A549 (cell line): ENCODE measurements at regions not wholly inside any gene's neighbourhood (a gene's known extent, or its start where the extent isn't known, plus 50 kb on each side); places are given as distances from the start of the nearest gene placed in this dataset.
A peak's percentile ranks its signal among the peaks of the same experiment; 100 is the strongest.
"Not testable (repeated sequence)": the region's sequence is repeated elsewhere in the genome, so short reads cannot be mapped to it uniquely, and the experiment has no call there.

Experiments used
- ATAC-seq, 2 experiments: fragments of 200-7000 bp in 1 of 2; fragments of >200 bp in 1 of 2; cut with Nextera tagmentation in 1 of 2; cut with Tn5 transposase in 1 of 2; 3 replicates each; pipeline versions ENCODE4 v1.8.0 to v1.9.1; 2018 to 2020; ENCODE audit warnings: mild to moderate bottlenecking in 1 of 2, moderate library complexity in 1 of 2
- CTCF ChIA-PET: fragments of 300-600 bp; sonication (Branson Sonifier 250); formaldehyde crosslinking; extraction: SDS; loops from one replicate; lab custom pipeline; 2021; ENCODE audit warnings: antibody characterized with exemption, inconsistent platforms; lab: Yijun Ruan, JAX
- POLR2A ChIA-PET: fragments of 350-600 bp; formaldehyde crosslinking; extraction: SDS; loops from one replicate; lab custom pipeline; 2021; ENCODE audit warnings: antibody characterized with exemption, inconsistent platforms; lab: Yijun Ruan, JAX
- DNase-seq, 2 experiments: peaks; one replicate each; pipeline versions ENCODE4 v3.0.0 to v3.0.0-alpha.2; 2011 to 2016; ENCODE audit warnings: low read depth in 1 of 2, low spot score in 1 of 2
- FAIRE-seq: peaks from 2 replicates; lab custom pipeline; 2011; peaks lifted over from hg19 to GRCh38; lab: Jason Lieb, UNC
- H3K27ac ChIP-seq, 2 experiments: fragments of >200 bp; sonication (Bioruptor Twin); formaldehyde crosslinking; 3 replicates each; pipeline ENCODE4 v1.5.1; 2016 to 2017
- H3K4me1 ChIP-seq: fragments of >200 bp; sonication (Bioruptor Twin); formaldehyde crosslinking; 3 replicates; pipeline ENCODE4 v1.6.1; 2016
- H3K4me2 ChIP-seq: fragments of >200 bp; sonication (Bioruptor Twin); formaldehyde crosslinking; 3 replicates; pipeline ENCODE4 v1.6.1; 2016
- H3K4me3 ChIP-seq: fragments of >200 bp; sonication (Bioruptor Twin); formaldehyde crosslinking; 3 replicates; pipeline ENCODE4 v1.5.1; 2016
- H3K9me3 ChIP-seq: fragments of >200 bp; sonication (Bioruptor Twin); formaldehyde crosslinking; 3 replicates; pipeline ENCODE4 v1.6.1; 2016
- BHLHE40 ChIP-seq: IDR thresholded peaks from 2 replicates; pipeline ENCODE4 v1.6.1; 2012; ENCODE audit warnings: low read depth, low read length, inconsistent platforms
- CBX8 ChIP-seq: fragments of 200-600 bp; sonication (generic); IDR thresholded peaks from 2 replicates; pipeline ENCODE4 v1.6.1; 2016
- CEBPB ChIP-seq, 2 experiments: fragments of >200 bp in 1 of 2; sonication (Bioruptor Twin) in 1 of 2; formaldehyde crosslinking in 1 of 2; IDR thresholded peaks; 2 replicates each; pipeline ENCODE4 v1.6.1; 2012 to 2016
- CHD2 ChIP-seq: fragments of 150-350 bp; IDR thresholded peaks from 2 replicates; pipeline ENCODE4 v1.6.1; 2014; ENCODE audit warnings: low read length; ENCODE audit not compliant: partially characterized antibody
- CHD4 ChIP-seq: fragments of 200-600 bp; sonication (generic); IDR thresholded peaks from 2 replicates; pipeline ENCODE4 v1.6.1; 2016; ENCODE audit warnings: antibody characterized with exemption, mild to moderate bottlenecking, borderline replicate concordance
- EHF ChIP-seq: fragments of 250-450 bp; sonication (Bioruptor Pico); IDR thresholded peaks from 2 replicates; pipeline ENCODE4 v1.5.0; 2020; ENCODE audit warnings: mild to moderate bottlenecking
- EP300 ChIP-seq, 2 experiments: fragments of >200 bp; sonication (Bioruptor Twin); formaldehyde crosslinking; IDR thresholded peaks; 2 replicates in 1 of 2; 3 replicates in 1 of 2; pipeline ENCODE4 v1.6.1; 2016 to 2017
- GATA3 ChIP-seq: IDR thresholded peaks from 2 replicates; pipeline ENCODE4 v1.6.1; 2012; ENCODE audit warnings: borderline replicate concordance
- HOXA7 ChIP-seq: fragments of 250-450 bp; sonication (Bioruptor Pico); IDR thresholded peaks from 2 replicates; pipeline ENCODE4 v1.5.0; 2020; ENCODE audit warnings: mild to moderate bottlenecking, moderate library complexity
- MAFK ChIP-seq: fragments of 450-650 bp; IDR thresholded peaks from 2 replicates; pipeline ENCODE4 v1.6.1; 2014; ENCODE audit not compliant: partially characterized antibody
- MAX ChIP-seq: IDR thresholded peaks from 2 replicates; pipeline ENCODE4 v1.6.1; 2012
- NFE2L2 ChIP-seq: fragments of 150-350 bp; conservative IDR thresholded peaks from 2 replicates; pipeline ENCODE4 v1.6.1; 2014; ENCODE audit warnings: low read length
- NPAS2 ChIP-seq: fragments of 250-450 bp; sonication (Bioruptor Pico); IDR thresholded peaks from 2 replicates; pipeline ENCODE4 v1.8.0; 2022; ENCODE audit warnings: mild to moderate bottlenecking, moderate library complexity, borderline replicate concordance
- PBX3 ChIP-seq: IDR thresholded peaks from 2 replicates; pipeline ENCODE4 v1.6.1; 2012
- RAD21 ChIP-seq, 2 experiments: fragments of >200 bp in 1 of 2; sonication (Bioruptor Twin) in 1 of 2; formaldehyde crosslinking in 1 of 2; IDR thresholded peaks in 1 of 2; conservative IDR thresholded peaks in 1 of 2; 2 replicates in 1 of 2; 3 replicates in 1 of 2; pipeline ENCODE4 v1.6.1; 2012 to 2018; ENCODE audit warnings: inconsistent platforms in 1 of 2
- RCOR1 ChIP-seq: fragments of 150-350 bp; IDR thresholded peaks from 2 replicates; pipeline ENCODE4 v1.6.1; 2014; ENCODE audit warnings: antibody characterized with exemption, low read length, low read depth
- RNF2 ChIP-seq: fragments of 200-600 bp; sonication (generic); IDR thresholded peaks from 2 replicates; pipeline ENCODE4 v1.6.1; 2016; ENCODE audit warnings: low read depth, mild to moderate bottlenecking, antibody characterized with exemption, moderate library complexity, borderline replicate concordance
- SREBF2 ChIP-seq: fragments of 450-650 bp; IDR thresholded peaks from 2 replicates; pipeline ENCODE4 v1.6.1; 2014; ENCODE audit warnings: mild to moderate bottlenecking, moderate library complexity
- TFCP2L1 ChIP-seq: fragments of 250-450 bp; sonication (Bioruptor Pico); IDR thresholded peaks from 2 replicates; pipeline ENCODE4 v1.5.0; 2021; ENCODE audit warnings: mild to moderate bottlenecking
- ZSCAN20 ChIP-seq: fragments of 250-450 bp; sonication (Bioruptor Pico); IDR thresholded peaks from 2 replicates; pipeline ENCODE4 v1.8.0; 2022; ENCODE audit warnings: mild to moderate bottlenecking, moderate library complexity
- WGBS: methylation state at CpG from one replicate; pipeline ENCODE4 v1.1.6; 2017; ENCODE audit errors: missing lambda C conversion rate; 5-methylcytosine and 5-hydroxymethylcytosine counted together
- TF ChIP-seq, protein P1 (sequence below): fragments of 200-600 bp; sonication (generic); IDR thresholded peaks from 2 replicates; pipeline ENCODE4 v1.6.1; 2016; ENCODE audit warnings: antibody characterized with exemption, mild to moderate bottlenecking, moderate library complexity

- H3K9me3 ChIP-seq, CTCF ChIA-PET, POLR2A ChIA-PET, FAIRE-seq, H3K4me1 ChIP-seq, H3K27ac ChIP-seq, ATAC-seq, H3K4me3 ChIP-seq: not testable (repeated sequence)
- DNase-seq = peak in 1 of 2 experiments; percentile 9
- peak overlapping the region; percentile 30; the same call in 1 of the 3 replicates for H3K4me2 ChIP-seq
- WGBS = 64% methylated on average over 8 of the region's 8 CpGs
These were observed 58.7 kb downstream of the POU5F2 start for GRCh38 chr5:93682471-93683404.

DNA sequence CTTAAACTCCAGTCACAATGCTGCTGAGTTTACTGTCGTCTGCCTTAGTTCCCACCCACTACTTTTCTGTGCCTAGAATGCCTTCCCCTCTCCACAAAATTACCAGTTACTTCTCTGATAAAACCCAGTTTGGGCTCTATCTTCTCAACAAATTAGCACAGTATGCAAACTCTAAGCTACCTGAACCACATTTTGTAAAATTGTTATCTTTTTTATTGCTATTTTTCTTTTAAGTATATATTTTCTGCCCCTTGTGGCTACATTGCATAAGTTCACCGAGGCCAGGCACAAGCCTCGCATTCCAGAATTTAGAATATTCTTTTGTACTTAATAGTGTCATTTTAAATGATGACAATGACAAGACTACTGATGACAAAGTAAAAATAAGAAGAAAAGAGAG, 60.0 kb downstream of the POU5F2 start:
- Histone ChIP-seq H3K4me2 (no peak overlapping the region), H3K27ac (no peak overlapping the region), H3K9me3 (no peaks in the 10 kb centered on the region), H3K4me3 (no peak overlapping the region), H3K4me1 (no peaks in the 10 kb centered on the region)
- DNase-seq = no peak
- POLR2A ChIA-PET = no interaction called here
- CTCF ChIA-PET = no interaction called here
- TF ChIP-seq PBX3 (no peak), NFE2L2 (no peak), MAX (no peak), ZSCAN20 (CRISPR knock-in tag) (no peak), RNF2 (no peak), CHD2 (no peak), BHLHE40 (no peak)
- TF ChIP-seq, protein P1, sequence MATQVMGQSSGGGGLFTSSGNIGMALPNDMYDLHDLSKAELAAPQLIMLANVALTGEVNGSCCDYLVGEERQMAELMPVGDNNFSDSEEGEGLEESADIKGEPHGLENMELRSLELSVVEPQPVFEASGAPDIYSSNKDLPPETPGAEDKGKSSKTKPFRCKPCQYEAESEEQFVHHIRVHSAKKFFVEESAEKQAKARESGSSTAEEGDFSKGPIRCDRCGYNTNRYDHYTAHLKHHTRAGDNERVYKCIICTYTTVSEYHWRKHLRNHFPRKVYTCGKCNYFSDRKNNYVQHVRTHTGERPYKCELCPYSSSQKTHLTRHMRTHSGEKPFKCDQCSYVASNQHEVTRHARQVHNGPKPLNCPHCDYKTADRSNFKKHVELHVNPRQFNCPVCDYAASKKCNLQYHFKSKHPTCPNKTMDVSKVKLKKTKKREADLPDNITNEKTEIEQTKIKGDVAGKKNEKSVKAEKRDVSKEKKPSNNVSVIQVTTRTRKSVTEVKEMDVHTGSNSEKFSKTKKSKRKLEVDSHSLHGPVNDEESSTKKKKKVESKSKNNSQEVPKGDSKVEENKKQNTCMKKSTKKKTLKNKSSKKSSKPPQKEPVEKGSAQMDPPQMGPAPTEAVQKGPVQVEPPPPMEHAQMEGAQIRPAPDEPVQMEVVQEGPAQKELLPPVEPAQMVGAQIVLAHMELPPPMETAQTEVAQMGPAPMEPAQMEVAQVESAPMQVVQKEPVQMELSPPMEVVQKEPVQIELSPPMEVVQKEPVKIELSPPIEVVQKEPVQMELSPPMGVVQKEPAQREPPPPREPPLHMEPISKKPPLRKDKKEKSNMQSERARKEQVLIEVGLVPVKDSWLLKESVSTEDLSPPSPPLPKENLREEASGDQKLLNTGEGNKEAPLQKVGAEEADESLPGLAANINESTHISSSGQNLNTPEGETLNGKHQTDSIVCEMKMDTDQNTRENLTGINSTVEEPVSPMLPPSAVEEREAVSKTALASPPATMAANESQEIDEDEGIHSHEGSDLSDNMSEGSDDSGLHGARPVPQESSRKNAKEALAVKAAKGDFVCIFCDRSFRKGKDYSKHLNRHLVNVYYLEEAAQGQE = no peak
- 78% methylated on average over 3 of the region's 3 CpGs for WGBS
- FAIRE-seq = no peak
- no peak for ATAC-seq

- POLR2A ChIA-PET = no interaction called here
- ATAC-seq = no peak
- H3K4me2 ChIP-seq = no peak overlapping the region
- TF ChIP-seq MAFK = peak; percentile 90
- TF ChIP-seq SREBF2 = no peak
- no peak for TF ChIP-seq RAD21 (conservative IDR thresholded peaks at IDR 0.05 in 1 of 2, IDR thresholded peaks at IDR 0.05 in 1 of 2)
- no peak for TF ChIP-seq EHF
- no peak for TF ChIP-seq RCOR1
- TF ChIP-seq, all 56 proteins: peak for 1
- FAIRE-seq (no peak), DNase-seq (no peak)
- Histone ChIP-seq H3K27ac (no peak overlapping the region), H3K4me3 (no peak overlapping the region), H3K9me3 (no peaks in the 10 kb centered on the region), H3K4me1 (no peaks in the 10 kb centered on the region)
- CTCF ChIA-PET = no interaction called here
- 76% methylated on average over 7 of the region's 7 CpGs for WGBS
These were observed 64.0 kb downstream of the POU5F2 start for GRCh38 chr5:93677359-93677891.

DNA sequence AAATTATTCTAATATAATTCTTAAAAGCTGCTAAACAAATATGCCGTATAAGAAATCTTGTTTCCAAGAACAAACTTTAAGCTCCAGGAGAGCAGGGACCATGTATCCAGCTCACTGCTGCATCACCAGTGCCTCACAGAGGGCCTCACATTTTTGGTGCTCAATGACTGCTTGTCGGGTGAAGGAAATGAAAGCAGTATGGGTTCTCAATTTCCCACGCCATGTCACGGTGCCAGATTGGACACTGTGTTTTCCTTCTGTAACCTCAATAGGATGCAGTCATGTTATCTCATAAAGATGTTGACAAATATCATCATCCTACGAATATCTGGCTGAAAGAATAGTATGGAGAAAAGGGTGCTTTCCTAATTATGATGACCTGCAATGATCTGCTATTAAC, 64.7 kb downstream of the POU5F2 start:
- CTCF ChIA-PET = no interaction called here

More for the DNA sequence above, 64.7 kb downstream of the POU5F2 start:
- no peak for DNase-seq
- no peak overlapping the region for H3K27ac ChIP-seq
- no peaks in the 10 kb centered on the region for H3K4me1 ChIP-seq
- H3K9me3 ChIP-seq = no peaks in the 10 kb centered on the region
- H3K4me2 ChIP-seq = no peak overlapping the region
- POLR2A ChIA-PET = no interaction called here
- H3K4me3 ChIP-seq = no peak overlapping the region
- peak; percentile 28 for FAIRE-seq
- TF ChIP-seq EHF (no peak), RNF2 (no peak), ZSCAN20 (CRISPR knock-in tag) (no peak), CBX8 (no peak), GATA3 (no peak), EP300 (IDR thresholded peaks at IDR 0.05) (no peak), NPAS2 (no peak), CEBPB (IDR thresholded peaks at IDR 0.05) (no peak), CHD4 (no peak), TFCP2L1 (no peak), RAD21 (conservative IDR thresholded peaks at IDR 0.05 in 1 of 2, IDR thresholded peaks at IDR 0.05 in 1 of 2) (no peak), HOXA7 (no peak)
- TF ChIP-seq, protein P1 = no peak
- TF ChIP-seq, all 56 proteins: peak for 0
- no peak for ATAC-seq
- WGBS = 86% methylated on average over 5 of the region's 5 CpGs
